ENCODE measurements at regions not wholly inside any gene's neighbourhood (a gene's known extent, or its start where the extent isn't known, plus 50 kb on each side); places are given as distances from the start of the nearest gene placed in this dataset.

- ChIA-PET POLR2A (ENCODE audit: partially characterized antibody) (no interaction called here), CTCF (ENCODE audit: partially characterized antibody) (interaction anchor here (0.8 to 1.9 kb wide), 6 partner anchors 8 to 676 kb away, joined by 3 to 6 read pairs (median 4); no protein-coding TSS in a partner anchor)
- H3K27ac ChIP-seq (ENCODE audit: low read depth, low read length), result no peak overlapping the region
- WGBS, 2 experiments (ENCODE audit: extremely low coverage in 1 of 2, insufficient coverage in 1 of 2, insufficient read length in 1 of 2, insufficient replicate concordance in 2 of 2, low coverage in 1 of 2, low lambda C conversion rate in 2 of 2, missing lambda C conversion rate in 1 of 2), result 94% methylated on average over 3 of the region's 3 CpGs; no CpG with 5 or more reads in 1 of the 2 experiments
- DNase-seq (ENCODE audit: low read depth in 1 of 2, low spot score in 2 of 2) (no peak), FAIRE-seq (no peak)
- H3K4me1 ChIP-seq (replicated peaks in 1 of 4; ENCODE audit: control insufficient read depth in 3 of 4, insufficient read depth in 4 of 4, low read length in 3 of 4), result peaks cover 0 to 3% (median 0%) of the 10 kb centered on the region in 4 experiments; a peak in 2 of 7 replicates
- no peak overlapping the region for H3K14ac ChIP-seq (ENCODE audit: insufficient read length)
- H3K36me3 ChIP-seq (ENCODE audit: control insufficient read depth in 2 of 4, insufficient read depth in 4 of 4, low read length in 3 of 4), result no peaks in the 10 kb centered on the region
- no peak overlapping the region for H2BK20ac ChIP-seq (ENCODE audit: low read length)
- H2BK5ac ChIP-seq (ENCODE audit: low read depth, low read length), result no peak overlapping the region
- H3K56ac ChIP-seq (replicated peaks; ENCODE audit: insufficient read length, low read depth, low read length), result no peak overlapping the region
- H2BK15ac ChIP-seq (ENCODE audit: low read length), result no peak overlapping the region
- H2AK5ac ChIP-seq (ENCODE audit: low read depth, low read length), result no peak overlapping the region
- no peak overlapping the region for H4K5ac ChIP-seq (ENCODE audit: insufficient read length, low read depth, low read length)
- no peak overlapping the region for H3K9ac ChIP-seq (replicated peaks in 1 of 4; ENCODE audit: extremely low read depth in 1 of 4, low read depth in 3 of 4, low read length in 3 of 4)
- no peak overlapping the region for H2AFZ ChIP-seq (ENCODE audit: low read length)
- H3K79me1 ChIP-seq (ENCODE audit: low read depth, low read length), result no peaks in the 10 kb centered on the region
- no peaks in the 10 kb centered on the region for H3K79me2 ChIP-seq (ENCODE audit: control insufficient read depth in 1 of 2, insufficient read depth in 2 of 2, low read length in 2 of 2)
- H2BK120ac ChIP-seq (replicated peaks; ENCODE audit: low read depth, low read length), result no peak overlapping the region
- no peak for TF ChIP-seq POU5F1 (IDR thresholded peaks at IDR 0.05; ENCODE audit: low read depth, low read length)
- TF ChIP-seq NANOG (IDR thresholded peaks at IDR 0.05; ENCODE audit: insufficient read depth, low read depth, low read length, poor library complexity, severe bottlenecking), result no peak
- no peak for TF ChIP-seq BRCA1 (IDR thresholded peaks at IDR 0.05; ENCODE audit: low read depth, low read length)
- TF ChIP-seq RFX5 (IDR thresholded peaks at IDR 0.05; ENCODE audit: borderline replicate concordance, low read depth, low read length), result no peak
- TF ChIP-seq RBBP5 (IDR thresholded peaks at IDR 0.05; ENCODE audit: borderline replicate concordance, low read depth, low read length), result no peak
- no peak for TF ChIP-seq EP300 (IDR thresholded peaks at IDR 0.05; ENCODE audit: borderline replicate concordance in 1 of 2, low read depth in 2 of 2, low read length in 2 of 2)
- TF ChIP-seq MAX (IDR thresholded peaks at IDR 0.05), result no peak
- TF ChIP-seq MAFK (IDR thresholded peaks at IDR 0.05; ENCODE audit: low read depth, low read length), result no peak
- TF ChIP-seq JUN (IDR thresholded peaks at IDR 0.05; ENCODE audit: low read depth, low read length), result no peak
- H4K20me1 ChIP-seq (replicated peaks in 1 of 2; ENCODE audit: control insufficient read depth in 1 of 2, insufficient read depth in 2 of 2, low read length in 2 of 2), result no peaks in the 10 kb centered on the region
- no peak overlapping the region for H3K18ac ChIP-seq (ENCODE audit: extremely low read depth, low read length)
- no peaks in the 10 kb centered on the region for H3K27me3 ChIP-seq (replicated peaks in 1 of 4; ENCODE audit: control insufficient read depth in 3 of 4, extremely low read depth in 1 of 4, insufficient read depth in 3 of 4, low read length in 3 of 4)
- H2BK12ac ChIP-seq (ENCODE audit: low read depth, low read length), result no peak overlapping the region
- no peak overlapping the region for H3K23ac ChIP-seq (ENCODE audit: insufficient read length)
- H3K23me2 ChIP-seq (ENCODE audit: low read depth, low read length), result no peaks in the 10 kb centered on the region
- H4K91ac ChIP-seq (replicated peaks; ENCODE audit: insufficient read length, low read length), result no peak overlapping the region
- no peak overlapping the region for H3K4me3 ChIP-seq (ENCODE audit: extremely low read depth in 1 of 4, insufficient read depth in 2 of 4, low read depth in 3 of 4, low read length in 4 of 4)
- no peaks in the 10 kb centered on the region for H3K9me3 ChIP-seq (ENCODE audit: insufficient read depth in 2 of 2, low read depth in 1 of 2, low read length in 1 of 2)
- H4K8ac ChIP-seq (ENCODE audit: extremely low read depth, insufficient read depth, low read length), result no peak overlapping the region
- H3K4me2 ChIP-seq (ENCODE audit: insufficient read depth in 1 of 2, low read depth in 2 of 2, low read length in 2 of 2), result no peak overlapping the region
- no peak overlapping the region for H3K4ac ChIP-seq (replicated peaks; ENCODE audit: insufficient read length, low read depth, low read length)
These were observed 249.2 kb upstream of the NFIA start for GRCh38 chr1:60833173-60833572.
